ENCODE measurements at regions not wholly inside any gene's neighbourhood (a gene's known extent, or its start where the extent isn't known, plus 50 kb on each side); places are given as distances from the start of the nearest gene placed in this dataset.

DNA sequence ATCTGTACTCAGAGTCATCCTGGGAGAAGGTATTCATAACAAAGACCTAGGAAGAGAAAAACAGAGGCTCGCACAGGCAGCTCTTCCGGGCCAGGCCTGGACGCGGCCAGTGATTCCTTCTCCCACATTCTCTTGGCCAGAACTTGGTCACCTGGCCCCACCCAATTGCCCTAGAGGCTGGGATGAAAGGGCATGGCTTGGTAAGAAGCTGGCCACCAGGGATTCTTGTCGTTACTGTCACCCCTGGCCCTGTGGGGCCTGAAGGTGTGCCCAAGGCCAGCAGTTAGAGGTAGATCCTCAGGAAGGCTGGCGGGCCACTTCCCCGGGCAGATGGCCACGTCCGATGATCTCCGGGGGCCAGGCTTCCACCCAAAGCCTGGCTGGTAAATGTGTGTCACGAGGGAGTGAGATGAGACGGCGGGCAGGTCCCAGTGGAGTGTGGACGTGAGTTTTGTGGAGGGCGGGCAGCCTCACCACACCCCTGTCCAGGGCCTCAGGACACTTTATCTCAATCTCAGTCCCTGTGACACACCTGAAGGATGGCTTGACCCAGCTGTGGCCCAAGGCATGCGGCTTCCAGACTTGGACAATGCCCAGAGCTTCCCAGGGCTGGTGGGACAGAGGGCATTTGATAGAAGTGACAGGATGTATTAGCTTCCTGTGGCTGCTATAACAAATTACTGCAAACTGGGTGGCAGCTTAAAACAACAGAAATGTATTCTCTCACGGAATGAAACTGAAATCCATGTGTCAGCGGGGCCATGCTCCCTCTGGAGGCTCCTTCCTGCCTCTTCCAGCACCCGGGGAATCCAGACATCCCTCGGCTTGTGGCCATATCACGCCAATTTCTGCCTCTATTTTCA, 66.3 kb upstream of the GSE1 start:
- H3K9me3 Mint-ChIP-seq (ENCODE audit: low read depth): no peaks in the 10 kb centered on the region
- TF ChIP-seq, protein P1, sequence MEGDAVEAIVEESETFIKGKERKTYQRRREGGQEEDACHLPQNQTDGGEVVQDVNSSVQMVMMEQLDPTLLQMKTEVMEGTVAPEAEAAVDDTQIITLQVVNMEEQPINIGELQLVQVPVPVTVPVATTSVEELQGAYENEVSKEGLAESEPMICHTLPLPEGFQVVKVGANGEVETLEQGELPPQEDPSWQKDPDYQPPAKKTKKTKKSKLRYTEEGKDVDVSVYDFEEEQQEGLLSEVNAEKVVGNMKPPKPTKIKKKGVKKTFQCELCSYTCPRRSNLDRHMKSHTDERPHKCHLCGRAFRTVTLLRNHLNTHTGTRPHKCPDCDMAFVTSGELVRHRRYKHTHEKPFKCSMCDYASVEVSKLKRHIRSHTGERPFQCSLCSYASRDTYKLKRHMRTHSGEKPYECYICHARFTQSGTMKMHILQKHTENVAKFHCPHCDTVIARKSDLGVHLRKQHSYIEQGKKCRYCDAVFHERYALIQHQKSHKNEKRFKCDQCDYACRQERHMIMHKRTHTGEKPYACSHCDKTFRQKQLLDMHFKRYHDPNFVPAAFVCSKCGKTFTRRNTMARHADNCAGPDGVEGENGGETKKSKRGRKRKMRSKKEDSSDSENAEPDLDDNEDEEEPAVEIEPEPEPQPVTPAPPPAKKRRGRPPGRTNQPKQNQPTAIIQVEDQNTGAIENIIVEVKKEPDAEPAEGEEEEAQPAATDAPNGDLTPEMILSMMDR (IDR thresholded peaks at IDR 0.05): peak; percentile 54
- H3K4me3 Mint-ChIP-seq (ENCODE audit: unreplicated experiment): no peak overlapping the region
- no peaks in the 10 kb centered on the region for H3K27me3 Mint-ChIP-seq (ENCODE audit: low read depth)
- H3K36me3 Mint-ChIP-seq (ENCODE audit: low read depth): peaks cover 2% of the 10 kb centered on the region
- H3K27ac Mint-ChIP-seq (ENCODE audit: unreplicated experiment): no peak overlapping the region
- H3K4me1 Mint-ChIP-seq (ENCODE audit: low read depth): peaks cover 5% of the 10 kb centered on the region
- no peak for DNase-seq (ENCODE audit: low spot score)

DNA sequence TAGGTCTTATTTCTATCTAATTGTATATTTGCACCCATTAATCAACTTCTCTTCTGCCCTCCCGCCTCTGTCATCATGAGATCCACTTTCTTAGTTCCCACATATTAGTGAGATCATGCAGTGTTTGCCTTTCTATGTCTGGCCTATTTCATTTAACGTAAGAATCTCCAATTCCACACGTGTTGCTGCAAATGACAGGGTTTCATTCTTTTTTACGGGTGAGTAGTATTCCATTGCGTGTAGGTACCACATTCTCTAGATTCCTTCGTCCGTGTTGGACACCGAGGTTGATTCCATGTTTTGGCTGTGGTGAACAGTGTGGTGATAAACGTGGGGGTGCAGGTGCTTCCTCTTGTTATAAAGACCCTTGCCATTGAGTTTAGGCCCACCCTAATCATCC, 64.7 kb upstream of the GSE1 start:
- no peak overlapping the region for H3K27ac Mint-ChIP-seq (ENCODE audit: unreplicated experiment)
- no peaks in the 10 kb centered on the region for H3K9me3 Mint-ChIP-seq (ENCODE audit: low read depth)
- peaks cover 10% of the 10 kb centered on the region for H3K4me1 Mint-ChIP-seq (ENCODE audit: low read depth)
- no peak for DNase-seq (ENCODE audit: low spot score)
- peaks cover 2% of the 10 kb centered on the region for H3K36me3 Mint-ChIP-seq (ENCODE audit: low read depth)
- H3K4me3 Mint-ChIP-seq (ENCODE audit: unreplicated experiment): no peak overlapping the region
- no peaks in the 10 kb centered on the region for H3K27me3 Mint-ChIP-seq (ENCODE audit: low read depth)
- TF ChIP-seq, protein P1 (IDR thresholded peaks at IDR 0.05): no peak

DNA sequence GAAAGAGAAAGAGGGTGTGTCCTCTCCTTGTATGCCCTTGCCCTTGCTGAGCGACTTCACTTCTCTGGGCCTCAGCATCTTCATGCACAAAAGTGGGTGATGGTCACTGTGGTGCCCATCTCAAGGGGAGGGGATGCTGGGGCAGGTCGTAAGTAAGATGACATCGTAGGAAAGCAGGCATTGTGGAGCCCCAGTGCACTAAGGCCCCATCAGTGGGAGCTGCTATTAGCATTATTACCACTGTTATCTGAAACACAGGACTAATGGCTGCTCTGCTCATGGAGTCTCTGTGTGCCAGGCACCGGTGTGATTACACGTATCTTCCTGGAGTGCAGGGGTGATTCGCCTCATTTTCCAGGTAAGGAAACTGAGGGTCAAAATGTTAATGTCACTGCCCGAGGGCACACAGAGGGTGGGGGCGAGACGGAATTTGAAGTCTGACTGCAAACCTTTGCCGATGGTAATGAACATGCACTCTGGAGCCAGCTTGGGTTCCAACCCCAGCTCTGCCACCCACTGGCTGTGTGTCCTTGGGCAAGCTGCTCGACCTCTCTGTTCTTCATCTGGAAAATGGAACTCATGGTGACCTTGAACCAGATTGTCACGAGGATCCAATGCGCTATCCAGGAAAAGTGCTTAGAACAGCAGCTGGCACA, 63.2 kb upstream of the GSE1 start:
- H3K27ac Mint-ChIP-seq (ENCODE audit: unreplicated experiment): no peak overlapping the region

DNA sequence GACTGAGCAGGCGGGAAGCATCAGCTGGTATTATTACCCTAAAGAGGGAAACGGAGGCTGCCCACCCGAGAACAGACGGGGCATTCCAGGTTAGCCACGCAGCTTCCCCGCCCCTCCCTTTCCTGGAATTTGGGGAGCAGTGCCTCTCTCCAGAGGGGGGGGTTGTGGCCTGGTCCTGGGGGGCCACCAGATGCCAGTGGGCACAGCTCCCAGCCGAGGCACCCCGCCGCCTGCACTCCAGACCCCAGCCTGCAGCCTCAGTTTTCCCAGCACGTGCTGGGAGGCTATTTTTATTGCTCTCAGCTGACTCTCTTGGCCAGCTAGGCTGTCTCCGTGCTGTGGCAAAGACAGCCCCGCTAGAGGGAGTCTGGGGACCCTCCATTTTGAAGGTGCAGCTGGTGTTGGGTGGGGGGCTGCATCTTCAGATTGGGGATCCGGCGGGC, 62.7 kb upstream of the GSE1 start:
- no peak overlapping the region for H3K4me3 Mint-ChIP-seq (ENCODE audit: unreplicated experiment)
- no peak overlapping the region for H3K27ac Mint-ChIP-seq (ENCODE audit: unreplicated experiment)
- no peaks in the 10 kb centered on the region for H3K36me3 Mint-ChIP-seq (ENCODE audit: low read depth)
- peaks cover 18% of the 10 kb centered on the region for H3K4me1 Mint-ChIP-seq (ENCODE audit: low read depth)
- no peaks in the 10 kb centered on the region for H3K9me3 Mint-ChIP-seq (ENCODE audit: low read depth)
- TF ChIP-seq, protein P1 (IDR thresholded peaks at IDR 0.05): no peak
- DNase-seq (ENCODE audit: low spot score): no peak
- H3K27me3 Mint-ChIP-seq (ENCODE audit: low read depth): no peaks in the 10 kb centered on the region

More for the DNA sequence above, 63.2 kb upstream of the GSE1 start:
- Mint-ChIP-seq H3K9me3 (ENCODE audit: low read depth) (no peaks in the 10 kb centered on the region), H3K4me3 (ENCODE audit: unreplicated experiment) (no peak overlapping the region), H3K36me3 (ENCODE audit: low read depth) (no peaks in the 10 kb centered on the region), H3K27me3 (ENCODE audit: low read depth) (no peaks in the 10 kb centered on the region), H3K4me1 (ENCODE audit: low read depth) (peaks cover 18% of the 10 kb centered on the region)
- TF ChIP-seq, protein P1 (IDR thresholded peaks at IDR 0.05): no peak
- no peak for DNase-seq (ENCODE audit: low spot score)

Measured in chondrocyte (in vitro differentiated cells).